ENCODE measurements at regions not wholly inside any gene's neighbourhood (a gene's known extent, or its start where the extent isn't known, plus 50 kb on each side); places are given as distances from the start of the nearest gene placed in this dataset.

DNA sequence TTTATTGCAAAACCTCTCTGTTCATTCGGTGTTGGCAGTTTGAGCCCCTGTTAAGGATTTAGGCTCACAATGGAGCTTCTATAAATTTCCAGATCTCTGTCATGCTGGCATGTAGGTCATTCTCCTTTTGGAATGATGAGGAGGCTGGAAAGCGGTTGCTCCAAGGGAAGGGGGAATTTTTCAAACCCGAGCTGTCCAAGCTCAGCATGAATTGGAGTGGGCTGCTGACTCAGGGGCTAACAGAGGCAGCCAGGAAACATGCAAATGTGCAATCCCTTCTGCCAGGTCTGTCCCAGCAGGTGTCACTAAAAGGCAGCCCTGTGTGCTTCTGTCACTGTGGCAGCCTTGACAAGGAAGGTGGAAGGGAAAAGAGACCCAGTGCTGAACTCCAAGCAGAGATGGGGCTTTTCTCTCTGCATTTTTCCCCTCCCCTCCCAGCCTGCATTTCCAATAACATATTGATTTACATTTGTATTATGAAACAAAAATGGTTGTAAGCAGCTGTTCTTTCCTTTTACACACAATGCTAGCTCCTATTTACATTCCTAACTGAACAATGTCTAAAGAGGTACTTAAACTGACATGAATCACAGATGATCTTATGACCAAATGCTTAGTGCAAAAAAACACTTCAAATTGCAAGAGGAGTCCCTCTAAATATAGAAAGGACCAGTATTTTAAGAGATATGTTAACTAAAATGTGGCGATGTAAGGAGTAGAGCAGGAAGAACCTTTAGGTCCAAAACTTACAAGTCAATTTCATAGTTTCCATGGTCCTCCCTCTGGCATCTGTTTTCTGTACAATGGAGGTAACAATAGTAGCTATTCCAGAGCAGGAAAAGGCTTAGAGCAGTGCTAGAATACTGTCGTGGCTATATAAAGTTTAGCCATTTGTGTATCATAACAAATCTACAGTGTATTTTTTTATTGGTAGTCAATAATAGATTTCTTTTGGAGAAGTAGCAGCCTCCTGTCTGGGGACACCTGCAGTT is 84.5 kb upstream of the ATP10A start:
- peak; percentile 22 for DNase-seq

DNA sequence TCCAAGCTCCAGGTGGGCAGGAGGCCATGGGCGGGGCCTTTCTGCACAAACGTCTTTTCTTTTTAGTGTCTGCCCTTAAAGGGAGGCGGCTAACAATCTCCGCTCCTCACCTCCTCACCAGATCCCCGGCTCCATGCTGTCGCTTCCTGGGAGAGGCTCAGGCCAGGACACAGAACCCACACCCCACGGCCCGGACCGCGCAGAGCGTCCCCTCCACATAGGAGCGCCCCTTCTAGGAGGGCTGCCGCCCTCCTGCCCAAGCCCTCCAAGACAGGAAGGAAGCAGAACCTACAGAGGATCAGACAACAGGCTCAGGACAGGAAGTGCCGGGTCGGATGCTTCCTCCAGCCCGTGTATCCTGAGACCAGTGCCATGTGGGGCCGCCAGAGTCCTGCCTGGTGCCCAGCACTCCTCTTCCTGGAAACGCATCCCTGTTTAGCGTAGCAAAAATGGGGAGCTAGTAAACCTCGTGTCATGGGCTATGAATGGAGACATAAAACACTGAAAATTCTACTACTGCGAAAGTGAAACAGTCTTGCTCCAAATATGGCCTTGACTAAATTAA is 83.2 kb upstream of the ATP10A start:
- no peak for DNase-seq

- no peak for DNase-seq
Observed at GRCh38 chr15:25944386-25944785, 81.3 kb upstream of the ATP10A start.

GRCh38 chr15:25943831-25944230 is 80.7 kb upstream of the ATP10A start:
- no peak for DNase-seq

DNA sequence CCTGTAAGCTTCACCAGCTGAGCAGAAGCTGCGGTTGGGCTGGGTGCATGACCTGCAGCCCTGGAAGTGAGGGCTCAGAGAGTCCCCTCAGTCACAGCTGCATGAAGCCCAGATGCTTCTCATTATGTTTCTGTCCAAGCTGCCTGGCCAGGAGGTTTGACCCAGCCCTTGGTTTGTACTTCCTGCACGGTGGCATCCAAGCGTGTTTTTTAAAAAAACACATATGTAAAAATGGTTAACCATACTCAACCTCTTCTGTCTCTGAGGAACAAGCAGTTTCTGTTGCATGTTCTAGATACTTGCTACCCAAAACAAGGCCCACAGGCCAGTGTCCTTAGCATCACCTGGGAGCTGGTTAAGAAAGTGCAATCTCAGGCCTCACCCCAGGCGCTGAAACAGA is 76.0 kb upstream of the ATP10A start:
- no peak for DNase-seq

GRCh38 chr15:25937796-25938195 is 74.7 kb upstream of the ATP10A start:
- no peak for DNase-seq

DNA sequence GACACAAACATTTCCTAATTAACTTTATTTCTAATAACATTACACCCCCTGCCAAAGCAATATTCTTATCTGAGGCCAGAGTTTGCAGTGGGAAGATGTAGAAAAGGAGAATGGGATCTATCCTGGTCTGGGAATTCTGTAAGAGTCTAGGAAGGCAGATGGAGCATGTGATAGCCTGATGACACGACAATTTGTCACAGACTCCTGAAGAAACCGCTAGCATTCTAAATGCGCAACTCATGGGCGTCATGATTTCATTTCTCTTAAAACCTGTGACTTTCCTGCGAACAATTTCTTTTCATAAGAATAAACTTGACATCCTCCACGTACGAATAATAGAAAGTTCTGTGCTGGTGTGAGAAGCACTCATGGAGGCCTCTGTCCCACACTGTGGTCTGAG is 72.9 kb upstream of the ATP10A start:
- DNase-seq: no peak

GRCh38 chr15:25933456-25934158 is 70.5 kb upstream of the ATP10A start:
- DNase-seq: no peak

- no peak for DNase-seq
Observed at GRCh38 chr15:25932696-25933095, 69.6 kb upstream of the ATP10A start.

GRCh38 chr15:25931851-25932250 is 68.7 kb upstream of the ATP10A start:
- no peak for DNase-seq

DNA sequence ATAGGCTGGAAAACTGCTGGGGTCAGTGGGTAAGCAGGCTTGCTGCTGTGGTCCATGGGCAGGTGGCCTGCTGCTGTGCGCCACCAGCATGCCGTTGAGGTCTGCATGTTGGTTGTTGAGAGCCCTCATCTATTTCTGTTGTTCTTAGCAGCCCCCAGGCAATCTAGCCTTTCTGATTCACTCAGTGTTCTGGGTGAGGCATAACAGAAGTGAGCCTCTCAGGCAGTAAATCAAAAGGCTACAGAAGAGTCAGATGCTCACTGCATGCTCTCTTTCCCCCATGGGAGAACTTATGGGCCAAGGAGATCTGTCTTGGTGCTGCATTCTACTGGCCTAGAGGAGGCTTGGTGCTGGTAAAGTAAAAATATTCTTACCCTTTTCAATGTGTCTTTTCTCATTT is 67.8 kb upstream of the ATP10A start:
- DNase-seq: no peak
